ENCODE measurements at regions not wholly inside any gene's neighbourhood (a gene's known extent, or its start where the extent isn't known, plus 50 kb on each side); places are given as distances from the start of the nearest gene placed in this dataset.
A peak's percentile ranks its signal among the peaks of the same experiment; 100 is the strongest.

GRCh38 chr5:159409801-159410200, 79.5 kb upstream of the IL12B start (continued):
- TF ChIP-seq, protein P1, sequence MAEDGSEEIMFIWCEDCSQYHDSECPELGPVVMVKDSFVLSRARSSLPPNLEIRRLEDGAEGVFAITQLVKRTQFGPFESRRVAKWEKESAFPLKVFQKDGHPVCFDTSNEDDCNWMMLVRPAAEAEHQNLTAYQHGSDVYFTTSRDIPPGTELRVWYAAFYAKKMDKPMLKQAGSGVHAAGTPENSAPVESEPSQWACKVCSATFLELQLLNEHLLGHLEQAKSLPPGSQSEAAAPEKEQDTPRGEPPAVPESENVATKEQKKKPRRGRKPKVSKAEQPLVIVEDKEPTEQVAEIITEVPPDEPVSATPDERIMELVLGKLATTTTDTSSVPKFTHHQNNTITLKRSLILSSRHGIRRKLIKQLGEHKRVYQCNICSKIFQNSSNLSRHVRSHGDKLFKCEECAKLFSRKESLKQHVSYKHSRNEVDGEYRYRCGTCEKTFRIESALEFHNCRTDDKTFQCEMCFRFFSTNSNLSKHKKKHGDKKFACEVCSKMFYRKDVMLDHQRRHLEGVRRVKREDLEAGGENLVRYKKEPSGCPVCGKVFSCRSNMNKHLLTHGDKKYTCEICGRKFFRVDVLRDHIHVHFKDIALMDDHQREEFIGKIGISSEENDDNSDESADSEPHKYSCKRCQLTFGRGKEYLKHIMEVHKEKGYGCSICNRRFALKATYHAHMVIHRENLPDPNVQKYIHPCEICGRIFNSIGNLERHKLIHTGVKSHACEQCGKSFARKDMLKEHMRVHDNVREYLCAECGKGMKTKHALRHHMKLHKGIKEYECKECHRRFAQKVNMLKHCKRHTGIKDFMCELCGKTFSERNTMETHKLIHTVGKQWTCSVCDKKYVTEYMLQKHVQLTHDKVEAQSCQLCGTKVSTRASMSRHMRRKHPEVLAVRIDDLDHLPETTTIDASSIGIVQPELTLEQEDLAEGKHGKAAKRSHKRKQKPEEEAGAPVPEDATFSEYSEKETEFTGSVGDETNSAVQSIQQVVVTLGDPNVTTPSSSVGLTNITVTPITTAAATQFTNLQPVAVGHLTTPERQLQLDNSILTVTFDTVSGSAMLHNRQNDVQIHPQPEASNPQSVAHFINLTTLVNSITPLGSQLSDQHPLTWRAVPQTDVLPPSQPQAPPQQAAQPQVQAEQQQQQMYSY (CRISPR knock-in tag; IDR thresholded peaks at IDR 0.05): no peak
- TF ChIP-seq MYC (IDR thresholded peaks at IDR 0.05; ENCODE audit: insufficient read depth, insufficient read length, insufficient replicate concordance, low read length, severe bottlenecking): no peak
- no peak for TF ChIP-seq FOS (IDR thresholded peaks at IDR 0.05; ENCODE audit: borderline replicate concordance, extremely low read depth, insufficient read length)
- TF ChIP-seq IKZF2 (IDR thresholded peaks at IDR 0.05): peak; percentile 80 to 85
- no peak for TF ChIP-seq ZBTB11 (CRISPR knock-in tag; IDR thresholded peaks at IDR 0.05)
- peak; percentile 52; the same call in 1 of the 2 replicates for TF ChIP-seq CREB1 (IDR thresholded peaks at IDR 0.05; ENCODE audit: low read depth)
- 0 out of 2 replicates have a peak, but pooled peaks have one; percentile 23 for TF ChIP-seq BMI1 (IDR thresholded peaks at IDR 0.05; ENCODE audit: borderline replicate concordance)
- TF ChIP-seq FOXM1 (IDR thresholded peaks at IDR 0.05; ENCODE audit: low read depth, low read length): peak; percentile 63; the same call in 1 of the 2 replicates
- peak; percentile 43; the same call in 1 of the 2 replicates for TF ChIP-seq MLLT1 (IDR thresholded peaks at IDR 0.05)
- TF ChIP-seq MTA3 (IDR thresholded peaks at IDR 0.05; ENCODE audit: borderline replicate concordance, low read length): no peak; the same call in 1 of the 2 replicates
- no peak for TF ChIP-seq ZNF622 (IDR thresholded peaks at IDR 0.05)
- peak; percentile 66 for TF ChIP-seq PKNOX1 (IDR thresholded peaks at IDR 0.05)
- no peak for TF ChIP-seq RCOR1 (conservative IDR thresholded peaks at IDR 0.05; ENCODE audit: low read depth, low read length)
- TF ChIP-seq, protein P2, sequence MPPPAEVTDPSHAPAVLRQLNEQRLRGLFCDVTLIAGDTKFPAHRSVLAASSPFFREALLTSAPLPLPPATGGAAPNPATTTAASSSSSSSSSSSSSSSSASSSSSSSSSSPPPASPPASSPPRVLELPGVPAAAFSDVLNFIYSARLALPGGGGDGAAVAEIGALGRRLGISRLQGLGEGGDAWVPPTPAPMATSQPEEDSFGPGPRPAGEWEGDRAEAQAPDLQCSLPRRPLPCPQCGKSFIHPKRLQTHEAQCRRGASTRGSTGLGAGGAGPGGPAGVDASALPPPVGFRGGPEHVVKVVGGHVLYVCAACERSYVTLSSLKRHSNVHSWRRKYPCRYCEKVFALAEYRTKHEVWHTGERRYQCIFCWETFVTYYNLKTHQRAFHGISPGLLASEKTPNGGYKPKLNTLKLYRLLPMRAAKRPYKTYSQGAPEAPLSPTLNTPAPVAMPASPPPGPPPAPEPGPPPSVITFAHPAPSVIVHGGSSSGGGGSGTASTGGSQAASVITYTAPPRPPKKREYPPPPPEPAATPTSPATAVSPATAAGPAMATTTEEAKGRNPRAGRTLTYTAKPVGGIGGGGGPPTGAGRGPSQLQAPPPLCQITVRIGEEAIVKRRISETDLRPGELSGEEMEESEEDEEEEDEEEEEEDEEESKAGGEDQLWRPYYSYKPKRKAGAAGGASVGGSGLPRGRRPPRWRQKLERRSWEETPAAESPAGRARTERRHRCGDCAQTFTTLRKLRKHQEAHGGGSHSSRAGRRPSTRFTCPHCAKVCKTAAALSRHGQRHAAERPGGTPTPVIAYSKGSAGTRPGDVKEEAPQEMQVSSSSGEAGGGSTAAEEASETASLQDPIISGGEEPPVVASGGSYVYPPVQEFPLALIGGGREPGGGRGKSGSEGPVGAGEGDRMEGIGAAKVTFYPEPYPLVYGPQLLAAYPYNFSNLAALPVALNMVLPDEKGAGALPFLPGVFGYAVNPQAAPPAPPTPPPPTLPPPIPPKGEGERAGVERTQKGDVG (CRISPR knock-in tag; IDR thresholded peaks at IDR 0.05): no peak
- no peak for TF ChIP-seq ZZZ3 (IDR thresholded peaks at IDR 0.05; ENCODE audit: control insufficient read depth, insufficient read length, low read depth)
- TF ChIP-seq RBBP5 (conservative IDR thresholded peaks at IDR 0.05): no peak
- TF ChIP-seq TCF12 (IDR thresholded peaks at IDR 0.05; ENCODE audit: low read depth, low read length): no peak
- no peak for TF ChIP-seq RAD51 (IDR thresholded peaks at IDR 0.05)

Measured in GM12878 (cell line).